Putamen (tissue), 1 donor: ENCODE measurements at regions not wholly inside any gene's neighbourhood (a gene's known extent, or its start where the extent isn't known, plus 50 kb on each side); places are given as distances from the start of the nearest gene placed in this dataset.
A peak's percentile ranks its signal among the peaks of the same experiment; 100 is the strongest.

Experiments
- DNase-seq: peaks from one replicate; pipeline ENCODE4 v3.0.0-alpha.2; 2016; ENCODE audit warnings: low spot score

- no peak for DNase-seq
Observed at GRCh38 chr17:79314617-79315357, 240.2 kb downstream of the ENGASE start.

DNA sequence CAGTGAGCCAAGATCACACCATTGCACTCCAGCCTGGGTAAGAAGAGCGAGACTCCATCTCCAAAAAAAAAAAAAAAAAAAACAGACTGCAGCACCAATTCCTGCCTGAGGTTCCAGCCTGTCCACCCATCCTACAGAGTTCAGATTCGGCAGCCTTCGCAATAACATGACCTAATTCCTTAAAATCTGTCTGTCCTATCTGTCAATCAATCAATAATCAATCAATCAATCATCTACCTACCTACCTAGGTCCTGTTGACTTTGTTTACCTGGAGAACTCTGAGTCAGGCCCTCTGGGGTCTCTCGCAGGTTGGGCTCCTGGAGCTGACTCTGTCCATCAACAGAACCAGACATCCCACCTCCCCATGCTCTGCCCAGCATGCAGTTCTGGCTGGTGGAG, 236.7 kb downstream of the ENGASE start:
- DNase-seq, result no peak

GRCh38 chr17:79306424-79307318, 232.0 kb downstream of the ENGASE start:
- DNase-seq, result no peak

DNA sequence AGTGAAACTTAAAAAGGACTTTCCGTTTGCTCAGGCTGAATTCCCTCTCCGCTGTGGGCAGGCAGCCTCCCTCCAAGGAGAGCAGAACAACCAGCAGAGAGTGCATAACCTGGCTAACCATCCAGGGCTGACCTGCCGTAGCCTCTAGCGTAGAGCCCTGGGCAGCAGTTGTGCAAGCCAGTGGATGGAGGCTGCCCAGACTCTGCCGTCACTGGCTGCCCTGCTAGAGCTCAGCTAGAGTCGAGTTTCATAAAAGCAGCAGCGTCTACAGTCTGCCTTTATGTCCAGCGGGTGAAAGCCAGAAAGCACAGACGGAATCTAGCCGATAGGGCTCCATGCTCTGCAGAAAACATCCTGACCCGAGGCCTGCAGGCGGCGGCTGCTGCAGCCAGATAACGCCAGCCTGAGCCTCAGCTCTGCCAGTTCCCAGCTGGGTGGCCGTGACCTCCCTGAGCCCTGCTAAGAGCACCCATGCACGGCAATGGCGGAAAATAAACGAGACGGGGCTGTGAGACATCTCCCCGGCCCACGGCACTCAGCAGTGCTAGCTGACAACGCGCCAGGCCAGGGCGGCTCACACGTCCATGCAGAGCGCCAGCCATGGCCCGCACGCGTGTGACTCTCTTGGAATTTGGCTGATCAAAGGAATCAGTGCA, 231.3 kb downstream of the ENGASE start:
- DNase-seq, result no peak

DNA sequence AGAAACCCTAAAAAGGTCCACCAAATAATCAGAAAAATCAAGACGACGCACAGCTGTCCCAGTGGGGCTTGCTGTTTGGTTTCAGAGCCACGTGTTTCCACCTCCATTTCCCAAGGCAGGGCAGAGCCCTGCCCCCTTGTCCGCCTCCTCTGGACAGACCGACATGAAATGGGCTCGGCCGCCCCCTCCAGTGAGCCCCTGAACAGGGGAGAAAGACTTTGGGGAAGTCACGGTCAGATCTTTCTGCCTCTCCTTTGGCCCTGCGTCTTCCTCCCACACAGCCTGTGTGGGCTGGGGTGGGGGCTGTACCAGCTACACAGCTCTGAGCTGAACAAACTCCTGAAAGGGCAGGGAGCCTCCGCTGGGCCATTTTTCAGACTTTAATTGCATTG, 230.7 kb downstream of the ENGASE start:
- no peak for DNase-seq

DNA sequence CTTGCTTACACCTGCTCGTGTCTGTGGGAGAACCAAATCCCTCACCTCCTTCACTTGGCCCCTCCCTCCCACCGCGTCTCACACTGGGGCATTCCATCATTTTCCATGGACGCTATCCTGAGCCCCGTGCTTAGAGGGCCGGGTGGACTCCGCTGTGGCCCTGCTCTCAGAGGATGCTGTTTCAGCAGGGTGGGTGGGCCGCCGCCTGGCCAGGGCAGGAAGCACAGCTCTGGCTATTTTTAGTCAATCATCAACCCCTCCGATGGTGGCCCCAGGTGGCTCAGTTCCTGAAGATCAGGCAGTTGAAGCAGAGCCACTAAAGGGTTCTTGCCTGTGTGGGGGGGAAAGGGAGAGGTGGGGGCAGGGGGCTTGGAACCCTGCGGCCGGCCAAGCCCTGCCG, 230.3 kb downstream of the ENGASE start:
- no peak for DNase-seq

GRCh38 chr17:79303641-79304205, 229.1 kb downstream of the ENGASE start:
- no peak for DNase-seq

GRCh38 chr17:79301469-79301868, 226.8 kb downstream of the ENGASE start:
- no peak for DNase-seq

DNA sequence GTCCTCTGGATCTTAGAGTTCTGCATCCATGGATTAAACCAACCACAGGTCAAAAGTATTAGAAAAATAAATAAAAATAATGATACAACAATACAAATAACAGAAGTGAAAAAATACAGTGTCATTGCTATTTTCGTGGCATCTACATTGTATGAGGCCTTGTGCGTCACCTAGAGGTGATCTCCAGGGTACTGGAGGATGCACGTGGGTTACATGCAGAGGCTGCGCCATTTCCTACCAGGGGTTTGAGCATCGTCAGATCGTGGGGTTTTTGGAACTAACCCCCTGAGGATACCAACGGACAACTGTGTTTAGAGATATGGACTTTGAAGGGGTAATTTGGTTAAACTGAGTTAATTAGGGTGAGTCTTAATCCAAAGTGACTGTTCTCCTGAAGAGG, 224.7 kb downstream of the ENGASE start:
- no peak for DNase-seq

GRCh38 chr17:79298799-79299198, 224.2 kb downstream of the ENGASE start:
- no peak for DNase-seq

- no peak for DNase-seq
Observed at GRCh38 chr17:79296243-79296642, 221.6 kb downstream of the ENGASE start.

DNA sequence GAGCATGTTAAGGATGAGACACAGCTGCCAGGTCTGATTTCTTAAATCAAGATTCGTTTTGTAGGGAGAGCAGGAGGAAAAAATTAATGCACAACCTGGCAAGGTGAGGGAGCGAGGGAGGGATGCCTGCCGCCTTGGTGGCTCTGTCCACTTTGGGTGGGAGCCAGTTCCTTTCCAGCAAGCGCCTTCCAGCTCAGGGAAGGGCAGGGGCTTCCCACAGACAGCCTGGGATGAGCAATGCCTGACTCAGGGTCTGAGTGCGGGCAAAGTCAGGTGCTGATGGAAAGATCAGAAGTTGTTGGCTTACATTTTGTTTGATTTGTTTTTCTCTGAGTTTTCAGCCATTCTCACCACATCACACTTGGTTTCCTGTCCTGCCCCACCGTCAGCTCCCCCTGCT, 220.7 kb downstream of the ENGASE start:
- DNase-seq, result no peak

DNA sequence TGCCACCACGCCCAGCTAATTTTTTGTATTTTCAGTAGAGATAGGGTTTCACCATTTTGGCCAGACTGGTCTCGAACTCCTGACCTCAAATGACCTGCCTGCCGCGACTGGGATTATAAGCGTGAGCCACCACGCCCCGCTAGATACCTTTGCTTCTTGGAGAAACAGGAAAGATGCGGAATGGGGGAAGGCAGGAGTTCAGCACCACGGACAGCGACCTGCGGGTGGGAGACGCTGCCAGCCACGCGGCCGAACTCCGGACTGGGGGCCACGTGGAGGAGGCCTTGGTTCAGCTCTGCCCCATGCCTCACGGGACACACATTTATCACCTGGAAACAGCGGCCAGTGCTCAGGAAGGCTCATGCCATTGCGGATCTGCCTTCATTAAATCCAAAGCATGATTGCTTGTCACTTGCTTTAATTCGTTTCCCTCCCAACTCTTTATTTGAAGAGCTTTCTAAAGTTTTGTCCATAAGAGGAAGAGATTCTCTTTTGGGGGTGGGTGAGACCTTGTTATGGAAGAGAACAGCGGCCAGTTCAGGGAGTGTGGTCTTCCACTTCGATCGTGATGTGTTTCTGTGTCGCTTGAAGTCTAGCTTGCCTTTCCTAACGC, 219.9 kb downstream of the ENGASE start:
- peak; percentile 11 for DNase-seq

- DNase-seq, result no peak
Observed at GRCh38 chr17:79292501-79292900, 217.9 kb downstream of the ENGASE start.

DNA sequence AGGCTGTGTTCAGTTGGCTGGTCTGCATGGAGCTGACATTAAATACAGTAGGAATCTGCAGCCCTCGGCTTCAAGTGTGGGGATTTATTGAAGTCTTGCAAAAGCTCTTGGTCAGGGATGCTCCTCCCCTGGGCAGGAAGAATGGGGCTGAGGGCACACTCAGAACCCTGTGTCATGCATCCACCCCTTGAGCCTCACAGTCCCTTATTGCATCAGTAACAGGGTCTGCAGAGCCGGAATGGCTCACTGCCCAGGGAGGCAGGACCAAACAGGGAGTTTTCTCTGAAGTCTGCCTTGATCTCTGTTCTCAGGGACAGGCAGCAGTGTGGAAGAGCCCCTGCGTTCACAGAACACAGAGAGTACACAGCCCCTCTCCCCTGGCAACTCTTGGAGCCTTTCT, 216.8 kb downstream of the ENGASE start:
- DNase-seq, result no peak

DNA sequence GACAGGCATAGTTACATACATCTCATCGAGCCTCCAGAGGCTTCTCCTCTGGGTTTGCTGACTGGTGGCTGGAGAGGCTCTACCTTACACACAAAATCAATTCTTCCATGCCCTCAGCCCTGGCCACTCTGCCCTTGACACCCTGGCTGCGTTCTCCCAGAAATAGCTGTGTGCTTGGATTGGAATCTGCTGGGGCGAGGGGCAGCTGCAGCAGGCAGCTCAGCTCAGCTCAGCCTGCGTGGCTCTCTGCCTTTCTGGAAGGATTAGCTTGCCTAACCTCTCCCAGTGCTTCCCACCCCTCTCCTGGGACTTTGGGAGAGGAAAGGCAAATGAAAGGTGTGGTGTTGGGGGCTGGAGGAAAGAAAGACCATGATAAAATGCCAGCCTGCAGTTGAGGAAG, 216.1 kb downstream of the ENGASE start:
- no peak for DNase-seq

GRCh38 chr17:79288950-79289349, 214.3 kb downstream of the ENGASE start:
- no peak for DNase-seq

DNA sequence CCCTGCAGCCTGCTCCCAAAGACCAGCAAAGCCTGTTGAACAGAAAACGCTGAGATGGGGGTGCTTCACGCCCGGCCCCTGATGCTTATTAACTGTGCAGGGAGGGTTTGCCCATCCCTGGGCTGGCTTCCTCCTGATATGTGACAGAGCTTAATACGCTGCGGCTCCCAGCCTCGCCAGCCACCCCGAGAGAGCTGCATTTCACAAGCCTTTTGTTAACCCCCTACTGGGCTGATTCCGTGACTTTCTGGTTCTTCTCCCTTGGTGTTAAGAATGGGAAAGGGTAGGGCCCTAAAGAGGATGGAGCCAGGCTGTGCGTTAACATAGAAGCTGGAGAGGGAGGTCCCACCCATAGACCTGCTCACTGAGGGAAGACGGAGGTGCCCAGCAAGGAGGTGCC, 211.8 kb downstream of the ENGASE start:
- DNase-seq, result no peak

GRCh38 chr17:79285973-79286372, 211.3 kb downstream of the ENGASE start:
- no peak for DNase-seq

- no peak for DNase-seq
Observed at GRCh38 chr17:79282294-79282693, 207.7 kb downstream of the ENGASE start.

- DNase-seq, result no peak
Observed at GRCh38 chr17:79281803-79282202, 207.2 kb downstream of the ENGASE start.
